Left lung (tissue), 4 donors: ENCODE measurements at regions not wholly inside any gene's neighbourhood (a gene's known extent, or its start where the extent isn't known, plus 50 kb on each side); places are given as distances from the start of the nearest gene placed in this dataset.

ENCODE experiments used
- ATAC-seq: fragments of 200-7000 bp; cut with Tn5 transposase; one replicate; pipeline ENCODE4 v1.9.1; 2020; ENCODE audit warnings: moderate library complexity
- DNase-seq, 4 donors: peaks; one replicate each; pipeline ENCODE4 v3.0.0-alpha.2; 2013 to 2020
- H3K27ac ChIP-seq, 2 donors: fragments of 200-600 bp; sonication (generic) in 1 of 2; one replicate each; pipeline versions ENCODE4 v1.5.0 to v1.8.0; 2020 to 2021
- H3K27me3 ChIP-seq, 2 donors: fragments of 200-600 bp; sonication (generic) in 1 of 2; one replicate each; pipeline versions ENCODE4 v1.5.0 to v1.8.0; 2020 to 2021
- H3K36me3 ChIP-seq, 2 donors: fragments of 200-600 bp; sonication (generic) in 1 of 2; one replicate each; pipeline versions ENCODE4 v1.5.0 to v1.8.0; 2020 to 2021
- H3K4me1 ChIP-seq, 2 donors: fragments of 200-600 bp; one replicate each; pipeline ENCODE4 v1.8.0; 2021
- H3K4me3 ChIP-seq, 2 donors: fragments of 200-600 bp; sonication (generic) in 1 of 2; one replicate each; pipeline versions ENCODE4 v1.5.0 to v1.8.0; 2020 to 2021; ENCODE audit warnings: mild to moderate bottlenecking in 1 of 2
- H3K9me3 ChIP-seq, 2 donors: fragments of 200-600 bp; sonication (generic) in 1 of 2; one replicate each; pipeline versions ENCODE4 v1.5.0 to v1.8.0; 2020 to 2021
- CTCF ChIP-seq, 2 donors: fragments of 200-600 bp; sonication (generic) in 1 of 2; IDR thresholded peaks; one replicate each; pipeline versions ENCODE4 v1.5.0 to v1.8.0; 2021; ENCODE audit warnings: antibody characterized with exemption in 2 of 2
- intact Hi-C, 2 donors: fragments of 100-400 bp; cut with DNase I; formaldehyde crosslinking; loops; one replicate each; pipeline versions ENCODE4 v1.11.2 to v1.14.2; 2022
- donor health status: DM: no; HTN: yes; CAD: no.
- donor health status: DM: no; HTN: no; CAD: no.

GRCh38 chr6:14470101-14470500, 352.5 kb downstream of the CD83 start:
- H3K4me1 ChIP-seq, result no peaks in the 10 kb centered on the region
- no peaks in the 10 kb centered on the region for H3K36me3 ChIP-seq
- intact Hi-C loops, result no loop called here
- no peaks in the 10 kb centered on the region for H3K27me3 ChIP-seq
- H3K27ac ChIP-seq, result no peak overlapping the region
- TF ChIP-seq CTCF (IDR thresholded peaks at IDR 0.05), result no peak
- no peaks in the 10 kb centered on the region for H3K9me3 ChIP-seq
- no peak for ATAC-seq
- H3K4me3 ChIP-seq, result no peak overlapping the region
- DNase-seq, result no peak

- Histone ChIP-seq H3K36me3 (no peaks in the 10 kb centered on the region), H3K9me3 (no peaks in the 10 kb centered on the region), H3K4me3 (no peak overlapping the region), H3K27me3 (no peaks in the 10 kb centered on the region), H3K4me1 (no peaks in the 10 kb centered on the region), H3K27ac (no peak overlapping the region)
- intact Hi-C loops, result no loop called here
- ATAC-seq (no peak), DNase-seq (no peak)
- no peak for TF ChIP-seq CTCF (IDR thresholded peaks at IDR 0.05)
These were observed 353.1 kb downstream of the CD83 start for GRCh38 chr6:14470671-14471070.

GRCh38 chr6:14472255-14472985, 354.8 kb downstream of the CD83 start:
- no peak for ATAC-seq
- H3K27ac ChIP-seq, result no peak overlapping the region
- H3K9me3 ChIP-seq, result no peaks in the 10 kb centered on the region
- H3K4me1 ChIP-seq, result peaks cover 0 to 6% of the 10 kb centered on the region in 2 donors
- no peak for TF ChIP-seq CTCF (IDR thresholded peaks at IDR 0.05)
- H3K4me3 ChIP-seq, result no peak overlapping the region
- DNase-seq, result no peak
- intact Hi-C loops, result no loop called here
- peaks cover 0 to 10% of the 10 kb centered on the region in 2 donors for H3K27me3 ChIP-seq
- H3K36me3 ChIP-seq, result no peaks in the 10 kb centered on the region

- H3K4me3 ChIP-seq, result no peak overlapping the region
- no peaks in the 10 kb centered on the region for H3K36me3 ChIP-seq
- H3K9me3 ChIP-seq, result no peaks in the 10 kb centered on the region
- peaks cover 0 to 9% of the 10 kb centered on the region in 2 donors for H3K4me1 ChIP-seq
- H3K27ac ChIP-seq, result no peak overlapping the region
- ATAC-seq (no peak), DNase-seq (no peak)
- TF ChIP-seq CTCF (IDR thresholded peaks at IDR 0.05), result no peak
- intact Hi-C loops, result no loop called here
- H3K27me3 ChIP-seq, result peaks cover 0 to 10% of the 10 kb centered on the region in 2 donors
These were observed 355.4 kb downstream of the CD83 start for GRCh38 chr6:14472986-14473337.

DNA sequence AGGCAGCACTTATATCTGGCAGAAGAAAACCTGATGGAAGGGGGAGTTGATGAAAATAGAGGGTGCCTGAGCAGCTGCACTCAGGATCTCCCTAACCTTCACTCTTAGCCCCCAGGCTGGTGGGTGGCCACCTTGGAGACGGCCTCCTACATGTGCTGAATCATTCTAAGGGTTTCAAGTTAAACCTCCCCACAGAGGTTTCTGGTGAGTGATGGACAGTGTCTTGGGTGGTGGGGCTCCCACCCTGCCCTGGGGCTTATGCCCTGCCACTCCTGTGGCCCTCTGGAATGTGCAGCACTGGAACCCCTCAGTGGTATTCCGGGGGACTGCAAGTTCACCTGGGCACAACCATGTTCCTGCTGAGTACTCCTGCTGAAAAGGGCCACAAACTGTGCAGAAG, 357.2 kb downstream of the CD83 start:
- H3K27me3 ChIP-seq, result peaks cover 0 to 16% of the 10 kb centered on the region in 2 donors
- H3K36me3 ChIP-seq, result no peaks in the 10 kb centered on the region
- intact Hi-C loops, result no loop called here
- no peak overlapping the region for H3K4me3 ChIP-seq
- no peak overlapping the region for H3K27ac ChIP-seq
- DNase-seq (no peak), ATAC-seq (no peak)
- H3K4me1 ChIP-seq, result peaks cover 0 to 25% of the 10 kb centered on the region in 2 donors
- no peaks in the 10 kb centered on the region for H3K9me3 ChIP-seq
- TF ChIP-seq CTCF (IDR thresholded peaks at IDR 0.05), result no peak
